Nephron progenitor cell (in vitro differentiated cells): ENCODE measurements at regions not wholly inside any gene's neighbourhood (a gene's known extent, or its start where the extent isn't known, plus 50 kb on each side); places are given as distances from the start of the nearest gene placed in this dataset.

Experiments
- DNase-seq: peaks from one replicate; pipeline ENCODE4 v3.0.0; 2021
- H3K27ac Mint-ChIP-seq: 2 replicates; pipeline ENCODE4 v1.8.0; 2021; ENCODE audit warnings: mild to moderate bottlenecking, moderate library complexity, mixed read lengths
- H3K27me3 Mint-ChIP-seq: 2 replicates; pipeline ENCODE4 v1.8.0; 2021; ENCODE audit warnings: mild to moderate bottlenecking, low read depth, mixed read lengths; ENCODE audit not compliant: poor library complexity
- H3K36me3 Mint-ChIP-seq: 2 replicates; pipeline ENCODE4 v1.8.0; 2021; ENCODE audit warnings: low read depth, mixed read lengths
- H3K4me1 Mint-ChIP-seq: 2 replicates; pipeline ENCODE4 v1.8.0; 2021; ENCODE audit warnings: mixed read lengths
- H3K4me3 Mint-ChIP-seq: 2 replicates; pipeline ENCODE4 v1.8.0; 2021; ENCODE audit warnings: mild to moderate bottlenecking, moderate library complexity, mixed read lengths
- H3K9me3 Mint-ChIP-seq: 2 replicates; pipeline ENCODE4 v1.8.0; 2021; ENCODE audit warnings: mild to moderate bottlenecking, moderate library complexity, mixed read lengths
- TF ChIP-seq, protein P1 (sequence below): fragments of 200-600 bp; sonication (generic); IDR thresholded peaks from 2 replicates; pipeline ENCODE4 v1.5.0; 2021; ENCODE audit warnings: antibody characterized with exemption

DNA sequence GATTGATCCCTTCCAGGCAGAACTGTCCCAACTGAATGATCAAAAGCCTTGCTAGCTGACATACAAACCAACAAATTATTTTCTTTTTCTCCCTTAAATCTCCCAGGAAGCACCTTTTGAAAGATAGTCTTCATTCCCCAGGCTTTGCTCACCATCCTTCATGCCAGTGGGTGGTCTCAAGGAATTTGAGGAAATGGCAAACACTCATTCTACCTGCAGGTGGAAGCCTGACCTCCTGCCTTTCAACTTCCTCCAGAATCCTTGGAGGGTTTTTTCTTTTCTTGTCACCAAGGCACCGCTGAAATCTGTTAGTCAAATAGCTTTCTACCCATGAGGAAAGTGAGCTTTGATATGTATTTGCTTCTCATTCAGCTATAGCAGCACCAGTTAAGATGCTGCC, 128.5 kb downstream of the WIF1 start:
- DNase-seq, result no peak
- TF ChIP-seq, protein P1, sequence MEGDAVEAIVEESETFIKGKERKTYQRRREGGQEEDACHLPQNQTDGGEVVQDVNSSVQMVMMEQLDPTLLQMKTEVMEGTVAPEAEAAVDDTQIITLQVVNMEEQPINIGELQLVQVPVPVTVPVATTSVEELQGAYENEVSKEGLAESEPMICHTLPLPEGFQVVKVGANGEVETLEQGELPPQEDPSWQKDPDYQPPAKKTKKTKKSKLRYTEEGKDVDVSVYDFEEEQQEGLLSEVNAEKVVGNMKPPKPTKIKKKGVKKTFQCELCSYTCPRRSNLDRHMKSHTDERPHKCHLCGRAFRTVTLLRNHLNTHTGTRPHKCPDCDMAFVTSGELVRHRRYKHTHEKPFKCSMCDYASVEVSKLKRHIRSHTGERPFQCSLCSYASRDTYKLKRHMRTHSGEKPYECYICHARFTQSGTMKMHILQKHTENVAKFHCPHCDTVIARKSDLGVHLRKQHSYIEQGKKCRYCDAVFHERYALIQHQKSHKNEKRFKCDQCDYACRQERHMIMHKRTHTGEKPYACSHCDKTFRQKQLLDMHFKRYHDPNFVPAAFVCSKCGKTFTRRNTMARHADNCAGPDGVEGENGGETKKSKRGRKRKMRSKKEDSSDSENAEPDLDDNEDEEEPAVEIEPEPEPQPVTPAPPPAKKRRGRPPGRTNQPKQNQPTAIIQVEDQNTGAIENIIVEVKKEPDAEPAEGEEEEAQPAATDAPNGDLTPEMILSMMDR, result no peak
- Mint-ChIP-seq H3K27ac (no peak overlapping the region), H3K4me1 (peaks cover 6% of the 10 kb centered on the region), H3K27me3 (peaks cover 3% of the 10 kb centered on the region), H3K9me3 (peaks cover 20% of the 10 kb centered on the region), H3K4me3 (no peak overlapping the region), H3K36me3 (no peaks in the 10 kb centered on the region)

DNA sequence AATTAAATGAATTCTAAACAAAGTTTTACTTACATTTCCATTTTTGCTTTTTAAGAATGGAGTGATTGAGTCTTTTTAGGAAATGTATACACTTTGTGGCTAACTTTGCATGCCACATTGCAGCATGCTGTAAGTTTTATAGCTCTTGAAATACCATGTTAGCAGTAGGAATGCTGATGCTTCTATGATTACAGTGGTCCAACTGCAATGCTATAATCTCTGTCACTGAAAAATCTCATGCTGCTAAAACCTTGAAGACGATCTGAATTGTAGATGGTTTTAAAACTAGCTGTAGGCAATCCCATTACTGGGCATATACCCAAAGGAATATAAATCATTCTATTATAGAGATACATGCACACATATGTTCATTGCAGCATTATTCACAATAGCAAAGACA, 127.6 kb downstream of the WIF1 start:
- Mint-ChIP-seq H3K9me3 (peaks cover 20% of the 10 kb centered on the region), H3K4me1 (peaks cover 6% of the 10 kb centered on the region), H3K27me3 (peaks cover 3% of the 10 kb centered on the region), H3K27ac (no peak overlapping the region), H3K4me3 (no peak overlapping the region), H3K36me3 (no peaks in the 10 kb centered on the region)
- no peak for DNase-seq
- TF ChIP-seq, protein P1, result no peak

DNA sequence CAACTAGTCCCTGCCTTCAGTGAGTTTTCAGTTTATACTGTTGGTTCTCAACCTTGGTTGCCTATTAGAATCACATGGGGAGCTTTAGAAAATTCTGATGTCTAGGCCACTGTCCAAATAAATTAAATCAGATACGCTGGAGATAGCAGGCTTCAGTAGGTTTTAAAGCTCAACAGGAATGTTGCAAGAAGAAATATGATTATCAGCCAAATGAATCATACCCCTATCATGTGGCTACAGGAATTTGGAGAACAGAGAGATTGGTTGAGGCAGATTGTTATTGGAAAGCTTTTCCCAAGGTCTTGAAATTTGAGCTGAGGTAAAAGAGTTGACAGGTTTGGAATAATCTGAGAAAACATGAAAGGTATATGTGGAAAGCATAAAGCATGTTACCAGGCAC, 125.3 kb downstream of the WIF1 start:
- H3K9me3 Mint-ChIP-seq, result peaks cover 12% of the 10 kb centered on the region
- H3K4me3 Mint-ChIP-seq, result no peak overlapping the region
- no peaks in the 10 kb centered on the region for H3K36me3 Mint-ChIP-seq
- peaks cover 3% of the 10 kb centered on the region for H3K27me3 Mint-ChIP-seq
- DNase-seq, result no peak
- TF ChIP-seq, protein P1, result no peak
- no peak overlapping the region for H3K27ac Mint-ChIP-seq
- H3K4me1 Mint-ChIP-seq, result peaks cover 10% of the 10 kb centered on the region

DNA sequence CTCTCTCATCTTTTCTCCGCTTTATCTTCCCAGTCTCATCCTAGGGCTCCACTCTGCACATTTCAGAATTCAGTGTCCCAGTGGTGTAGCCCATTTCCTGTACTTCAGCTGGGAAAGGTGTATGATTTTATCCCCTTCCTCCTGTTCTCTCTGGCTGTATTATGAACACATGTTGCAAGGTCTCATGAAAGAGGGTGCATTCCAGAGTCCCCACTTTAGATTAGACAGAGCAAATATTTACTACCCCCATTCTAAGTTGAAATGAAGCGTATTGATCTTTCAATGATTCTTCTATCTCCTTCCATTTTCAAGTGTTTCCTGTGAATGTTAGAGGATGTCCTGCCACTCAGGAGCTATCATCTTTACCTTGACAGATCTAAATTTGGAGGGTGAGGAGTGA, 123.2 kb downstream of the WIF1 start:
- H3K36me3 Mint-ChIP-seq, result no peaks in the 10 kb centered on the region
- H3K27ac Mint-ChIP-seq, result no peak overlapping the region
- no peak for DNase-seq
- no peak overlapping the region for H3K4me3 Mint-ChIP-seq
- H3K4me1 Mint-ChIP-seq, result peaks cover 4% of the 10 kb centered on the region
- peaks cover 3% of the 10 kb centered on the region for H3K27me3 Mint-ChIP-seq
- peaks cover 17% of the 10 kb centered on the region for H3K9me3 Mint-ChIP-seq
- TF ChIP-seq, protein P1, result no peak

DNA sequence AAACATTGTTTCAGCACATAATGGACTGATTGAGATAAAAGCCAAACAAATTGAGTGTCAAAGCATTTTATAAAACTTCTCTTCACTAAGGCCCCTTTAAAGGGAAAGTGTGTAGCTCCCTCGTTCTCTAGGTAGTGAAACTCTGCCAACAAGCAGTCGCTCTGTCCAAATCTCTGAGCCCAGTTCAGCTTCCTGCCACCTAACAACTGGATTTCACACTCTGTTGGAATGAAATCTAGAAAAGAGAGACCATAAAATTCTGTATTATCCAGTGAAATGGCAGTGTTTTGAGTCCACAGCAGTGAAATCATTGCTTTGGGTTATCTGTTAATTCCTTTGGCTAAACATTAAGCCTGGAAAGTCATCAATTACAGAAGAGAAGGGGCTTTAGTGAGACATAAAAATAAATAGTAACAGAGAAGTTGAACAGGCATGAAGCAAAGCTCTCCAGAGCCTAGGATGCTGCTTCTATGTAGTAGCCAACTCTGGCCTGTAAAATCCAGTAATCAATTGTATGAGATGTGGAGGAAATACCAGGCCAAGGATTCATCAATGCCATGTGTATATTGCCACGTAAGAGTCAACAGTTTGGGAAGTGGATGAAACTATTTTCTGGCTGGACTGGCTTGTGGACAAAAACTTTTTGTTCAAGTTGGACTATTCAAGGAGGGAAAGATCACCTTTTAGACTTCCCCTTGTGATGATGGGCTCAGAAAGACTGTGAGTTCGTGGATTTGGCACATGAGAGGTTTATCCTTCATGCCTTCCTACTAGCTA, 122.5 kb downstream of the WIF1 start:
- Mint-ChIP-seq H3K9me3 (peaks cover 17% of the 10 kb centered on the region), H3K27ac (peak overlapping the region; percentile 25), H3K4me3 (no peak overlapping the region), H3K4me1 (peaks cover 4% of the 10 kb centered on the region), H3K36me3 (no peaks in the 10 kb centered on the region), H3K27me3 (peaks cover 3% of the 10 kb centered on the region)
- TF ChIP-seq, protein P1, result no peak
- no peak for DNase-seq

DNA sequence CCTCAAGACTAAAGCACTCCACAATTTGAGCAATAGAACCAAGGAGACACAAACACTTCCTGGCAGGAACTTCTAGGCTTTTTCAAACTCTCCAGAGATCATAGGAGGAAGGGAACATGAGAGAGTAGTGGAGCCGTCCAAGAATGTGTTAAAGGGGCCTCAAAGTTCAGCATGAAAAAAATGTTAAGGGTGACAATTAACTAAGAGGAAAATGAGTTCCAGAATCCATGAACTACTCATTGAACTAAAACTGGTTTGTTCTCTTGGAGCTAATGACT, 122.0 kb downstream of the WIF1 start:
- DNase-seq, result no peak
- TF ChIP-seq, protein P1, result no peak
- no peak overlapping the region for H3K27ac Mint-ChIP-seq
- H3K9me3 Mint-ChIP-seq, result peaks cover 17% of the 10 kb centered on the region
- H3K36me3 Mint-ChIP-seq, result no peaks in the 10 kb centered on the region
- peaks cover 4% of the 10 kb centered on the region for H3K4me1 Mint-ChIP-seq
- peaks cover 3% of the 10 kb centered on the region for H3K27me3 Mint-ChIP-seq
- H3K4me3 Mint-ChIP-seq, result no peak overlapping the region
